ENCODE measurements at regions not wholly inside any gene's neighbourhood (a gene's known extent, or its start where the extent isn't known, plus 50 kb on each side); places are given as distances from the start of the nearest gene placed in this dataset.
"Not testable (repeated sequence)": the region's sequence is repeated elsewhere in the genome, so short reads cannot be mapped to it uniquely, and the experiment has no call there.

GRCh38 chr10:46796351-46796750 is 114.9 kb upstream of the PTPN20 start:
- 87% methylated on average over 4 of the region's 4 CpGs for WGBS (ENCODE audit: insufficient coverage, insufficient replicate concordance, low lambda C conversion rate, missing lambda C conversion rate)
- H3K9ac ChIP-seq (ENCODE audit: control insufficient read depth, insufficient read depth, low read length); in situ Hi-C loops (cut with MboI); H3K9me3 ChIP-seq (replicated peaks; ENCODE audit: control insufficient read depth, insufficient read depth, low read length); CTCF ChIA-PET; H4K20me1 ChIP-seq (ENCODE audit: control insufficient read depth, insufficient read depth); ATAC-seq; POLR2A ChIA-PET; H2AFZ ChIP-seq (ENCODE audit: control insufficient read depth, low read depth, low read length); BruUV-seq (replicated peaks); H3K79me2 ChIP-seq (ENCODE audit: control insufficient read depth, insufficient read depth, low read length); H3K36me3 ChIP-seq (ENCODE audit: control insufficient read depth in 2 of 2, insufficient read depth in 2 of 2, low read length in 1 of 2); RAD21 ChIA-PET (ENCODE audit: unreplicated experiment); H3K4me3 ChIP-seq; intact Hi-C loops (cut with micrococcal nuclease; ENCODE audit: unreplicated experiment); FAIRE-seq; H3K27me3 ChIP-seq (replicated peaks in 1 of 2; ENCODE audit: control insufficient read depth in 2 of 2, insufficient read depth in 2 of 2, low read length in 1 of 2); H3K4me1 ChIP-seq (ENCODE audit: control insufficient read depth, insufficient read depth, low read length); H3K27ac ChIP-seq (ENCODE audit: control insufficient read depth, insufficient read depth); SMC1A ChIA-PET (ENCODE audit: uncharacterized antibody, unreplicated experiment); H3K4me2 ChIP-seq (ENCODE audit: control insufficient read depth, insufficient read depth); DNase-seq (ENCODE audit: low read depth, low spot score): not testable (repeated sequence)

DNA sequence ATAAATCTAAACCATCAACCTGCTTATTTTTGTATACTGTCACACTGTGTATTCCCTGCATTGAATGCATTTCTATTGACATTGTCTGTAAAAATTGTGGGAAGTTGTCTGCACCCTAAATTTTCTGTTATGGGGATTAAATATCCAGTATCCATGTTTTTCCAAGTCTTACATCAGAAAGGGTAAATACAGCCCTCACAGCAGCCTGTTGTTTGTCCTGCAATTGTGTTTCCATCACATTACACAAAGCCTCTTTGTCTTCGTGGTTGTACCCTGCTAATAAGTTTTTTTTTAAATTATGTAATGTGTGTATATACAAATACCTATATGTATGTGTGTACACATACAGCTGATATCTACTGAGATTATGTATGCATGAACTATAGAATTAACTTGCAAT is 109.2 kb upstream of the PTPN20 start:
- WGBS (ENCODE audit: insufficient coverage, insufficient replicate concordance, low lambda C conversion rate, missing lambda C conversion rate), result 100% methylated on average over 1 of the region's 1 CpG
- BruUV-seq (replicated peaks); H4K20me1 ChIP-seq (ENCODE audit: control insufficient read depth, insufficient read depth); DNase-seq (ENCODE audit: low read depth, low spot score); ATAC-seq; H3K27ac ChIP-seq (ENCODE audit: control insufficient read depth, insufficient read depth); intact Hi-C loops (cut with micrococcal nuclease; ENCODE audit: unreplicated experiment); H3K36me3 ChIP-seq (ENCODE audit: control insufficient read depth in 2 of 2, insufficient read depth in 2 of 2, low read length in 1 of 2); H3K27me3 ChIP-seq (replicated peaks in 1 of 2; ENCODE audit: control insufficient read depth in 2 of 2, insufficient read depth in 2 of 2, low read length in 1 of 2); POLR2A ChIA-PET; H2AFZ ChIP-seq (ENCODE audit: control insufficient read depth, low read depth, low read length); RAD21 ChIA-PET (ENCODE audit: unreplicated experiment); CTCF ChIA-PET; H3K9ac ChIP-seq (ENCODE audit: control insufficient read depth, insufficient read depth, low read length); FAIRE-seq; H3K4me1 ChIP-seq (ENCODE audit: control insufficient read depth, insufficient read depth, low read length); SMC1A ChIA-PET (ENCODE audit: uncharacterized antibody, unreplicated experiment); H3K79me2 ChIP-seq (ENCODE audit: control insufficient read depth, insufficient read depth, low read length); in situ Hi-C loops (cut with MboI); H3K4me3 ChIP-seq; H3K4me2 ChIP-seq (ENCODE audit: control insufficient read depth, insufficient read depth); H3K9me3 ChIP-seq (replicated peaks; ENCODE audit: control insufficient read depth, insufficient read depth, low read length): not testable (repeated sequence)

- SMC1A ChIA-PET (ENCODE audit: uncharacterized antibody, unreplicated experiment); intact Hi-C loops (cut with micrococcal nuclease; ENCODE audit: unreplicated experiment); H3K4me1 ChIP-seq (ENCODE audit: control insufficient read depth, insufficient read depth, low read length); DNase-seq (ENCODE audit: low read depth, low spot score); BruUV-seq (replicated peaks); in situ Hi-C loops (cut with MboI); H3K9me3 ChIP-seq (replicated peaks; ENCODE audit: control insufficient read depth, insufficient read depth, low read length); H2AFZ ChIP-seq (ENCODE audit: control insufficient read depth, low read depth, low read length); RAD21 ChIA-PET (ENCODE audit: unreplicated experiment); H4K20me1 ChIP-seq (ENCODE audit: control insufficient read depth, insufficient read depth); H3K27ac ChIP-seq (ENCODE audit: control insufficient read depth, insufficient read depth); ATAC-seq; H3K79me2 ChIP-seq (ENCODE audit: control insufficient read depth, insufficient read depth, low read length); H3K27me3 ChIP-seq (replicated peaks in 1 of 2; ENCODE audit: control insufficient read depth in 2 of 2, insufficient read depth in 2 of 2, low read length in 1 of 2); H3K36me3 ChIP-seq (ENCODE audit: control insufficient read depth in 2 of 2, insufficient read depth in 2 of 2, low read length in 1 of 2); CTCF ChIA-PET; H3K9ac ChIP-seq (ENCODE audit: control insufficient read depth, insufficient read depth, low read length); FAIRE-seq; H3K4me3 ChIP-seq; H3K4me2 ChIP-seq (ENCODE audit: control insufficient read depth, insufficient read depth); POLR2A ChIA-PET: not testable (repeated sequence)
- 100% methylated on average over 1 of the region's 1 CpG for WGBS (ENCODE audit: insufficient coverage, insufficient replicate concordance, low lambda C conversion rate, missing lambda C conversion rate)
Measured at GRCh38 chr10:46803082-46803481, 108.1 kb upstream of the PTPN20 start.

DNA sequence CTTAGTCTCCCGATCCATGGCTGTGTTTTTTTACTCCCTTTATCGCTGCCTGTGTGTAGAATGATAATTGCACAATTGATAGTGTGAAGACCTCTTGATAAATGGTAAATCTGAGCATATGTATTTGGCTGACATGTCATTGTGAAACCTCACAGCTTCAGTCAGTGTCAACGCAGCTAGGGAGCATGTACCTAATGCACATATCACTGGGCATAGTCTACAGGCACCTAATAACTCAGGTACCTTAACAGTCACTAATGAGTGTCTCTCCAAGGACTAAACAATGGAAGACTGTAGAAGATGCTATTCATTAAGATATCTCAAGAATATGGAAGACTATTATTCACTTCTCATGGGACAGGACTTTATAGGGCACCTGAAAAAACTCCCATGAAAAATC is 101.0 kb upstream of the PTPN20 start:
- H3K27me3 ChIP-seq (replicated peaks in 1 of 2; ENCODE audit: control insufficient read depth in 2 of 2, insufficient read depth in 2 of 2, low read length in 1 of 2); H3K4me2 ChIP-seq (ENCODE audit: control insufficient read depth, insufficient read depth); POLR2A ChIA-PET; SMC1A ChIA-PET (ENCODE audit: uncharacterized antibody, unreplicated experiment); H3K9ac ChIP-seq (ENCODE audit: control insufficient read depth, insufficient read depth, low read length); BruUV-seq (replicated peaks); DNase-seq (ENCODE audit: low read depth, low spot score); H2AFZ ChIP-seq (ENCODE audit: control insufficient read depth, low read depth, low read length); CTCF ChIA-PET; ATAC-seq; H3K27ac ChIP-seq (ENCODE audit: control insufficient read depth, insufficient read depth); H3K36me3 ChIP-seq (ENCODE audit: control insufficient read depth in 2 of 2, insufficient read depth in 2 of 2, low read length in 1 of 2); RAD21 ChIA-PET (ENCODE audit: unreplicated experiment); intact Hi-C loops (cut with micrococcal nuclease; ENCODE audit: unreplicated experiment); H3K9me3 ChIP-seq (replicated peaks; ENCODE audit: control insufficient read depth, insufficient read depth, low read length); in situ Hi-C loops (cut with MboI); FAIRE-seq; H4K20me1 ChIP-seq (ENCODE audit: control insufficient read depth, insufficient read depth); H3K79me2 ChIP-seq (ENCODE audit: control insufficient read depth, insufficient read depth, low read length); H3K4me1 ChIP-seq (ENCODE audit: control insufficient read depth, insufficient read depth, low read length); H3K4me3 ChIP-seq: not testable (repeated sequence)
- WGBS (ENCODE audit: insufficient coverage, insufficient replicate concordance, low lambda C conversion rate, missing lambda C conversion rate), result 100% methylated on average over 2 of the region's 3 CpGs

Measured in GM12878 (cell line).